ENCODE measurements at regions not wholly inside any gene's neighbourhood (a gene's known extent, or its start where the extent isn't known, plus 50 kb on each side); places are given as distances from the start of the nearest gene placed in this dataset.

DNA sequence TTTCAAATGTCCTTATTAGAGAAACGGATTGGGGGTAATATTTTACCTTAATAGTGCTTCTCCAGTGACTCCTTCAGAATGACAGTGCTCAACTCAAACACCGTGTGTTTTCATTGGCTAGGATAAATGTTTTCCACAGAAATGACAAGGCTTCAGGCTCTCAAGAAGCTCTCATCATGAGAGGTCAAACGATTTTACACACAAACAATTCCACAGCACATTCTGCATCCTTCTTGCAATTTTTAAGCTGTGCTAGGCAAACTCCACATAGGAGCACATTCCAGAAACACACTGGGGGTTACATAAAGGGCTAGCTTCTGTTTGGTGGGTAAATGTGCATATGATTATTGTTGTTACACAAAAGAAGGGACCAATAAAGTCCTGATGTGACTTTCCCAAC lies 75.5 kb upstream of the IPO9 start:
- intact Hi-C loops (cut with micrococcal nuclease): no loop called here
- POLR2A ChIA-PET: no interaction called here

DNA sequence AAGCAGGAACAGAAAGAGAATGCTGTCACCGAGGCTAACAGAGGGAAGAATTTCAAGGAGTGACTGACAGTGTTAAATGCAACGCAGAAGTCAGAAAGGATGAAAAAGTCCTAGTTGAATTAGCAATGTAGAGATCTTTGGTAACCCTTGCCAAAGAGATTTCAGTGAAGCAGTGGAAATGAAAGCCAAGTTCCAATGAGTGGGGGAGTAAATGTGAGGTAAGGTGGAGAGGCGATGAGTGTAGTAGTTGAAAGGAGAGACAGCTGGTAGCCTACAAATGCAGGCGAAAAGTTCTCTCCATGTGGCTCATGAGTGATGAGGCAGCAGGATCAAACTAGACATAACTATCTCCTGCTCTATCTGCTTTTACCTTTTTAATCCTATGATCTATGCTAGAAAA lies 74.6 kb upstream of the IPO9 start:
- ChIA-PET CTCF (no interaction called here), RAD21 (ENCODE audit: low non-redundant PET in 1 of 2, low total read pairs in 2 of 2, uncharacterized antibody in 2 of 2, unreplicated experiment in 2 of 2) (no interaction called here), POLR2A (no interaction called here)
- intact Hi-C loops (cut with micrococcal nuclease): no loop called here
- Histone ChIP-seq H3K36me3 (ENCODE audit: control insufficient read depth in 1 of 2, insufficient read depth in 2 of 2, low read length in 2 of 2) (no peaks in the 10 kb centered on the region), H3K27ac (ENCODE audit: low read depth, low read length) (no peak overlapping the region), H3K9ac (ENCODE audit: low read length) (no peak overlapping the region), H4K20me1 (ENCODE audit: insufficient read depth) (no peaks in the 10 kb centered on the region), H2AFZ (ENCODE audit: low read depth, low read length, poor library complexity, severe bottlenecking) (no peak overlapping the region), H3K4me1 (ENCODE audit: control insufficient read depth in 1 of 2, insufficient read depth in 2 of 2, low read length in 2 of 2) (peaks cover 0 to 12% of the 10 kb centered on the region in 2 experiments; a peak in 3 of 4 replicates), H3K79me2 (ENCODE audit: insufficient read depth, low read length) (no peaks in the 10 kb centered on the region; the same call in 1 of the 2 replicates), H3K4me2 (ENCODE audit: low read length) (no peak overlapping the region), H3K4me3 (replicated peaks in 1 of 2; ENCODE audit: low read depth in 1 of 2, low read length in 2 of 2) (no peak overlapping the region), H3K9me3 (ENCODE audit: control insufficient read depth in 1 of 2, insufficient read depth in 1 of 2, low read depth in 1 of 2, low read length in 2 of 2) (no peaks in the 10 kb centered on the region), H3K27me3 (ENCODE audit: insufficient read depth, low read length) (no peaks in the 10 kb centered on the region), H3K9me2 (ENCODE audit: insufficient read depth) (no peaks in the 10 kb centered on the region)
- no TSS peak for BruUV-seq (replicated peaks)
- TF ChIP-seq ZFX (IDR thresholded peaks at IDR 0.05): no peak
- no peak for TF ChIP-seq ZNF274 (IDR thresholded peaks at IDR 0.05; ENCODE audit: low read depth, low read length)
- no peak for TF ChIP-seq YY1 (IDR thresholded peaks at IDR 0.05; ENCODE audit: extremely low read depth, insufficient replicate concordance, low read depth, low read length)
- TF ChIP-seq, protein P1, sequence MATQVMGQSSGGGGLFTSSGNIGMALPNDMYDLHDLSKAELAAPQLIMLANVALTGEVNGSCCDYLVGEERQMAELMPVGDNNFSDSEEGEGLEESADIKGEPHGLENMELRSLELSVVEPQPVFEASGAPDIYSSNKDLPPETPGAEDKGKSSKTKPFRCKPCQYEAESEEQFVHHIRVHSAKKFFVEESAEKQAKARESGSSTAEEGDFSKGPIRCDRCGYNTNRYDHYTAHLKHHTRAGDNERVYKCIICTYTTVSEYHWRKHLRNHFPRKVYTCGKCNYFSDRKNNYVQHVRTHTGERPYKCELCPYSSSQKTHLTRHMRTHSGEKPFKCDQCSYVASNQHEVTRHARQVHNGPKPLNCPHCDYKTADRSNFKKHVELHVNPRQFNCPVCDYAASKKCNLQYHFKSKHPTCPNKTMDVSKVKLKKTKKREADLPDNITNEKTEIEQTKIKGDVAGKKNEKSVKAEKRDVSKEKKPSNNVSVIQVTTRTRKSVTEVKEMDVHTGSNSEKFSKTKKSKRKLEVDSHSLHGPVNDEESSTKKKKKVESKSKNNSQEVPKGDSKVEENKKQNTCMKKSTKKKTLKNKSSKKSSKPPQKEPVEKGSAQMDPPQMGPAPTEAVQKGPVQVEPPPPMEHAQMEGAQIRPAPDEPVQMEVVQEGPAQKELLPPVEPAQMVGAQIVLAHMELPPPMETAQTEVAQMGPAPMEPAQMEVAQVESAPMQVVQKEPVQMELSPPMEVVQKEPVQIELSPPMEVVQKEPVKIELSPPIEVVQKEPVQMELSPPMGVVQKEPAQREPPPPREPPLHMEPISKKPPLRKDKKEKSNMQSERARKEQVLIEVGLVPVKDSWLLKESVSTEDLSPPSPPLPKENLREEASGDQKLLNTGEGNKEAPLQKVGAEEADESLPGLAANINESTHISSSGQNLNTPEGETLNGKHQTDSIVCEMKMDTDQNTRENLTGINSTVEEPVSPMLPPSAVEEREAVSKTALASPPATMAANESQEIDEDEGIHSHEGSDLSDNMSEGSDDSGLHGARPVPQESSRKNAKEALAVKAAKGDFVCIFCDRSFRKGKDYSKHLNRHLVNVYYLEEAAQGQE (IDR thresholded peaks at IDR 0.05; ENCODE audit: low read depth): no peak
- ATAC-seq: no peak
- no peak for DNase-seq (ENCODE audit: low read depth, low spot score)

More for the DNA sequence above, 75.5 kb upstream of the IPO9 start:
- RAD21 ChIA-PET (ENCODE audit: low non-redundant PET in 1 of 2, low total read pairs in 2 of 2, uncharacterized antibody in 2 of 2, unreplicated experiment in 2 of 2): interaction anchor here in 1 of 2 experiments (0.5 kb wide), 1 partner anchor 82 kb away, joined by 3 read pairs; no protein-coding TSS in a partner anchor
- Histone ChIP-seq H3K27ac (ENCODE audit: low read depth, low read length) (no peak overlapping the region), H3K27me3 (ENCODE audit: insufficient read depth, low read length) (no peaks in the 10 kb centered on the region), H3K9me3 (ENCODE audit: control insufficient read depth in 1 of 2, insufficient read depth in 1 of 2, low read depth in 1 of 2, low read length in 2 of 2) (no peaks in the 10 kb centered on the region), H3K4me1 (ENCODE audit: control insufficient read depth in 1 of 2, insufficient read depth in 2 of 2, low read length in 2 of 2) (peaks cover 0 to 12% of the 10 kb centered on the region in 2 experiments; a peak in 3 of 4 replicates), H3K4me3 (replicated peaks in 1 of 2; ENCODE audit: low read depth in 1 of 2, low read length in 2 of 2) (no peak overlapping the region), H3K79me2 (ENCODE audit: insufficient read depth, low read length) (no peaks in the 10 kb centered on the region; the same call in 1 of the 2 replicates), H3K9ac (ENCODE audit: low read length) (no peak overlapping the region), H4K20me1 (ENCODE audit: insufficient read depth) (no peaks in the 10 kb centered on the region), H2AFZ (ENCODE audit: low read depth, low read length, poor library complexity, severe bottlenecking) (no peak overlapping the region), H3K36me3 (ENCODE audit: control insufficient read depth in 1 of 2, insufficient read depth in 2 of 2, low read length in 2 of 2) (no peaks in the 10 kb centered on the region), H3K9me2 (ENCODE audit: insufficient read depth) (no peaks in the 10 kb centered on the region), H3K4me2 (ENCODE audit: low read length) (no peak overlapping the region)
- no TSS peak for BruUV-seq (replicated peaks)
- DNase-seq (ENCODE audit: low read depth, low spot score) (no peak), ATAC-seq (no peak)
- CTCF ChIA-PET: no interaction called here
- TF ChIP-seq JUND (IDR thresholded peaks at IDR 0.05): no peak
- no peak for TF ChIP-seq EGR1 (IDR thresholded peaks at IDR 0.05; ENCODE audit: low read depth)
